Right lobe of liver (tissue), 4 donors: ENCODE measurements at regions not wholly inside any gene's neighbourhood (a gene's known extent, or its start where the extent isn't known, plus 50 kb on each side); places are given as distances from the start of the nearest gene placed in this dataset.

ENCODE experiments used
- CTCF ChIP-seq, 4 donors: fragments of 200-600 bp in 3 of 4; fragments of 450-650 bp in 1 of 4; IDR thresholded peaks; one replicate each; pipeline versions ENCODE4 v1.5.1 to v1.8.0; 2016 to 2022; ENCODE audit warnings: antibody characterized with exemption in 4 of 4, mild to moderate bottlenecking in 2 of 4
- POLR2A ChIP-seq: fragments of 450-650 bp; IDR thresholded peaks from one replicate; pipeline ENCODE4 v1.6.1; 2017; ENCODE audit warnings: antibody characterized with exemption, mild to moderate bottlenecking
- donor health status: DM: no; HTN: no; CAD: no.
- donor health status: DM: no; HTN: no; CAD: no.
- donor health status: DM: no; HTN: yes; CAD: no.

- TF ChIP-seq CTCF (IDR thresholded peaks at IDR 0.05) (no peak), POLR2A (no peak)
These were observed 146.8 kb upstream of the NDST4 start for GRCh38 chr4:115260195-115260594.
